ENCODE measurements at regions not wholly inside any gene's neighbourhood (a gene's known extent, or its start where the extent isn't known, plus 50 kb on each side); places are given as distances from the start of the nearest gene placed in this dataset.

- H3K4me1 ChIP-seq: no peaks in the 10 kb centered on the region
- H3K27me3 ChIP-seq: no peaks in the 10 kb centered on the region
- TF ChIP-seq CTCF (IDR thresholded peaks at IDR 0.05): no peak
- no peak for TF ChIP-seq POLR2A (IDR thresholded peaks at IDR 0.05)
- H3K27ac ChIP-seq: no peak overlapping the region
- no peaks in the 10 kb centered on the region for H3K36me3 ChIP-seq
- no peak for DNase-seq
- H3K9me3 ChIP-seq: peaks cover 0 to 3% (median 0%) of the 10 kb centered on the region in 3 donors
- 74 to 92% methylated on average over 1 of the region's 1 CpG for WGBS, 2 donors
- intact Hi-C loops (cut with DNase I): no loop called here
- no peak overlapping the region for H3K4me3 ChIP-seq
Observed at GRCh38 chr13:63900406-63900805, 2484.8 kb upstream of the PCDH20 start.

GRCh38 chr13:63896321-63896720, 2480.7 kb upstream of the PCDH20 start:
- Histone ChIP-seq H3K27ac (no peak overlapping the region), H3K4me3 (no peak overlapping the region), H3K27me3 (no peaks in the 10 kb centered on the region), H3K9me3 (no peaks in the 10 kb centered on the region), H3K4me1 (no peaks in the 10 kb centered on the region), H3K36me3 (no peaks in the 10 kb centered on the region)
- DNase-seq: no peak
- intact Hi-C loops (cut with DNase I): no loop called here
- TF ChIP-seq POLR2A (IDR thresholded peaks at IDR 0.05) (no peak), CTCF (IDR thresholded peaks at IDR 0.05) (no peak)

- Histone ChIP-seq H3K27ac (no peak overlapping the region), H3K27me3 (no peaks in the 10 kb centered on the region), H3K4me3 (no peak overlapping the region), H3K4me1 (no peaks in the 10 kb centered on the region), H3K9me3 (peaks cover 0 to 4% (median 0%) of the 10 kb centered on the region in 3 donors), H3K36me3 (no peaks in the 10 kb centered on the region)
- TF ChIP-seq CTCF (IDR thresholded peaks at IDR 0.05): no peak
- no peak for TF ChIP-seq POLR2A (IDR thresholded peaks at IDR 0.05)
- 78 to 88% methylated on average over 1 of the region's 1 CpG for WGBS, 2 donors
- intact Hi-C loops (cut with DNase I): no loop called here
- no peak for DNase-seq
Observed at GRCh38 chr13:63882052-63882451, 2466.4 kb upstream of the PCDH20 start.

GRCh38 chr13:63880705-63881104, 2465.1 kb upstream of the PCDH20 start:
- H3K9me3 ChIP-seq: peaks cover 0 to 4% (median 0%) of the 10 kb centered on the region in 3 donors
- no peak overlapping the region for H3K27ac ChIP-seq
- H3K4me1 ChIP-seq: no peaks in the 10 kb centered on the region
- no peaks in the 10 kb centered on the region for H3K36me3 ChIP-seq
- H3K27me3 ChIP-seq: no peaks in the 10 kb centered on the region
- no peak overlapping the region for H3K4me3 ChIP-seq
- intact Hi-C loops (cut with DNase I): no loop called here
- TF ChIP-seq CTCF (IDR thresholded peaks at IDR 0.05) (no peak), POLR2A (IDR thresholded peaks at IDR 0.05) (no peak)
- WGBS, 2 donors: 59 to 71% methylated on average over 3 of the region's 3 CpGs
- no peak for DNase-seq

- H3K9me3 ChIP-seq: no peaks in the 10 kb centered on the region
- no peak overlapping the region for H3K4me3 ChIP-seq
- no peak overlapping the region for H3K27ac ChIP-seq
- H3K36me3 ChIP-seq: no peaks in the 10 kb centered on the region
- TF ChIP-seq CTCF (IDR thresholded peaks at IDR 0.05) (no peak), POLR2A (IDR thresholded peaks at IDR 0.05) (no peak)
- DNase-seq: no peak
- 60 to 66% methylated on average over 5 of the region's 5 CpGs for WGBS, 2 donors
- H3K27me3 ChIP-seq: no peaks in the 10 kb centered on the region
- no peaks in the 10 kb centered on the region for H3K4me1 ChIP-seq
- intact Hi-C loops (cut with DNase I): no loop called here
Observed at GRCh38 chr13:63873936-63874335, 2458.3 kb upstream of the PCDH20 start.
